ENCODE measurements at regions not wholly inside any gene's neighbourhood (a gene's known extent, or its start where the extent isn't known, plus 50 kb on each side); places are given as distances from the start of the nearest gene placed in this dataset.

DNA sequence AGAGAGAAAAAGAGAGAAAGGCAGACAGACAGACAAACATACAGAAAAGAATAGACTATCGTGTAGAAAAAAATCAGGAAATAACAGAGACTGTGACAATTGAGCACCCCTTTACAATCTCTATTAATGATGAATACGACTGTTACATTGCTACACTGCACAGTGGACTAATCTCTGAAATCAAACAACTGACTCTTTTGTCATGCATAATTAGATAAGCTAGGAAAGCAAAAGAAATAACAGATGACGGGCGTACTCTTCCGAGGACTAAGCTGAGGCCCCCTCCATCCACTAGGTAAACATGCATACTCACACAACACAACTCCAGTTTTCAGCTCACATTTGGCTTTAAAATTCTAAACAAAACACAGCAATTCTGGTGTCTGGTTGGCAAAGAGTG lies 267.0 kb downstream of the NOL4 start:
- no peak for DNase-seq (ENCODE audit: low spot score)

GRCh38 chr18:33951031-33951430 lies 273.7 kb downstream of the NOL4 start:
- DNase-seq (ENCODE audit: low spot score) = no peak

DNA sequence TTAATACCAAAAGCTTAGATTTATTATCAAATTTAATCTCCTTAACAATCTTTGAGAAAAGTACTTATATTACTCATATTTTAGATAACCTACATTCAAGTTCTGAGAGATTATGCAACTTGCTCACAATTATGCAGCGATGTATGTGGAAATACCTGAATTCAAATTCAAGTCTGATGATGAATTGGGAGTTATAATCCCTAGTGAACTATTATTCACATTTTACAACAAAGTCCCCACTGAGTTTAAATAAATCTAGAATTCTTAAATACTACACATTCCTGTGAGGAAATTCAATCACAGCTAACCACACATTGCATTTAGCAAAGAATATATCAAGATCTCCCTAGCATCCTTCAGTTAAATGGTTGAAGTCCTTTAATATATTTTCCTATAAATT lies 278.4 kb downstream of the NOL4 start:
- no peak for DNase-seq (ENCODE audit: low spot score)

GRCh38 chr18:33944493-33944892 lies 280.2 kb downstream of the NOL4 start:
- no peak for DNase-seq (ENCODE audit: low spot score)

- no peak for DNase-seq (ENCODE audit: low spot score)
These were observed 287.4 kb downstream of the NOL4 start for GRCh38 chr18:33937270-33937816.

GRCh38 chr18:33934258-33934657 lies 290.5 kb downstream of the NOL4 start:
- DNase-seq (ENCODE audit: low spot score) = no peak

DNA sequence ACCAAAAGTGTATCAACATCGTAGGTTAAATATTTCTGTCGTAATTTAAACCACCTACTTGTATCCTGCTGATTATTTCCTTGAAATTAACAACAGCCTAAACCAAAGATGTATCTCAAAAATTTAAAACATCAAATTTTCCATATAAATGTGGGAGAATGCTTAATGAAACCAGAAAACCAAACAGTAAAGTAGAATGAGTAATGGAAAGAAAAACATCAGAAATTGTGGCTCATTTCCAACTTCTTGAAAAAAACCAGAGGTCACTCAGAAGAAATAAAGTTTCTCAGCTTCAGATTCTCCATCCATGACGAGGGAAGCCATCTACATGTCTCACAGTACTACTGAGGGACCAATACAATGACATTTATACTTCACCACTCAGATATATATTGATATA lies 296.5 kb downstream of the NOL4 start:
- no peak for DNase-seq (ENCODE audit: low spot score)

- no peak for DNase-seq (ENCODE audit: low spot score)
These were observed 300.1 kb downstream of the NOL4 start for GRCh38 chr18:33924576-33924975.

DNA sequence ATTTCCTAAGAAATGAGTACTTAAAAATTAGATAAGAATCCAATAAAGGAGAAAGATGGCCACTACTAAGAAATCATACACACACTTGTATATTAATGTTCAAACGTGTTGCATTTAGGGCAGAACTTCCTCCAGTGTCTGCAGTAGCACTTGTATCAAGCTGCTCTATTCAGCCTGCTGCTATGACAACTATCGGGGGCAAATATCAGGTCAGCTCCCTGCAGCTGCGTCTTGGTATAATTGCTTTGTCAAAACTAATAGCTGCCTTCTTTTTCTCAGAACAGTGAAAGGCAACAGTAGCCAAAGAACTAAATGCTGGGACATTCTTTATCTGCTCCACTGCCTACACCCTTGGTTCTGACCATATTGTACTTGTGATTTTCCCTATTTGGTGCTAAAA lies 300.7 kb downstream of the NOL4 start:
- DNase-seq (ENCODE audit: low spot score) = no peak

- DNase-seq (ENCODE audit: low spot score) = no peak
These were observed 306.1 kb downstream of the NOL4 start for GRCh38 chr18:33918571-33918970.

DNA sequence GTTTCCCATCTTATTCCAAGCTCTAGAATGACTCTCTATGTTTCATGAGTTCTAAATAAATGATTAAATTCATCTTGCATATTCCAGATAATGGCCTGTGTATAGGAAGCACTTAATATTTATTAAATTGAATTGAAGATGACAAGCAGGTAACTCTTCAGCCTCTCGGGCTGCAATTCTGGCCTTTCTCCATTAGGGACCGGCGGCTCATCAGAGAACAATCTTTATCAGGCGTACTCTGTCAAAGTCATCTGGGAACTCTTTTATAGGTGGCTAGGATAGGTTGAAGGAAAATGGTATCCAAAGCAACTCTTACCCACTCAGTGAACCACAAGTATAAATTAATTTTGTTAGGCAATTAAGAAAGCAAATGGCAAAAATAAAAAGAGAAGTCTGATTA lies 308.5 kb downstream of the NOL4 start:
- DNase-seq (ENCODE audit: low spot score) = no peak

- DNase-seq (ENCODE audit: low spot score) = no peak
These were observed 310.3 kb downstream of the NOL4 start for GRCh38 chr18:33914399-33914798.

GRCh38 chr18:33906046-33906445 lies 318.7 kb downstream of the NOL4 start:
- no peak for DNase-seq (ENCODE audit: low spot score)

DNA sequence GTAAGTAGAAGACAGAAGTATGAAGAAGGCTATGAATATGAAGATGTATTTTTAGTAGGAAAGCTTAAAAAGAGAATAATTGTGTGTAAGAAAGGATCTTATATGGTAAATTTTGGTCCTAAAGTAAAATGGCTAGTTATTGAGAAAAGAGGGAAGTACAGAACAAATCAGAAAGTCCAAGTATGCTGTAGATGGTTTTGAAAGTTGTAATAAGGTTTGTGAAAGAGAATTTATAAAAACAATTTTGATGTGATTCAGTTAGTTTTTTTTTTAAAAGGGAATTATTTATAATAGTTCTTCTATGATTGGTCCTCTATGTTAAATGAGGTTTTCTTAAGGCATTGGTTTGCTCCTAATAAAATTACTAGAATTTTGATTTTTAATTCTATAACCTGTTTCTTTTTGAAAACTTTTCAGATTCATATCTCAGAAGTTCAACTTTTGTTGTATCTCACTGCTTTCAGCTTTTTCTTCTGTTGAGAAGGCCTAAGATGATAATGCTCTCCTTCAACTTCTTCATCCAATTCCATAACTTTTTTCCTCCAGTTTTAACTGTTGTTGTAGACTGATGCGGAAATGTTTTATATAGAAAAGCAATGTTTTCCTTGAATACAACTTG lies 322.7 kb downstream of the NOL4 start:
- DNase-seq (ENCODE audit: low spot score) = no peak

DNA sequence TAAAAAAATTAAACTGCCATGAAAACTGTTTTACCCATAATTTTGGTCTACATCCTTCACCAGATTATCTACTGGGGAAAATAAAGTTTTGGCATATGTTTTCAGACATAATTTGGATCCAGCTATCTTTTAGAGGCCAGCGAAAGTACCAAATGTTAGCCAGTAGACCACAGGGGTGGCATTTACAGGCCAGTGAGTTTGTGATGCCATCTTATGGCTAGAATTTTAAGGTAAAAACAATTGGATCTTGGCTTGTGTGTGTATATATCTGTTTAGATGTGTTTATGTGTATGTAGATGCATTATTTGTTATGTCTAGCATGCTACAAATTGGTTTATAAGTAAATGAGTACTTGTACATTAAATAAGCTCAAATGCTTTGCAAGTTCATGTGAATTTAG lies 322.6 kb downstream of the ASXL3 start:
- DNase-seq (ENCODE audit: low spot score) = no peak

DNA sequence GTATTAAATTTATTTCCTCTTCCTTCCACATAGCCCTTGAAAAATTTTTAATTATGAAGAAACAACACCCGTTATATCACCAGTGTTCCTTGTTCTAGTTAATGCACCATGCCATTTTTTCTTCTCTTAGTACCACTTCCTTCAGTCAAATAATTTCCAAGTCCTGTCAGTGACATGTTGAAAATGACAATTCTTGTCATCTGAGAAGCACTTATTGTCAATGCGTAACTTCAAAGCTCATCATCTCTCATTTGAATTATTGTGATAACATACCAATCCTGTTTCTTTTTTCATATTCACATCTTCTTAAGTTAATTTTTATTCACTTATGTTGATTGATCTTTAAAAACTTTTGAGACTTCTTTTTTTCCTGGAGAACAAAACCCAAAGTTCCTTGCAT lies 320.4 kb downstream of the ASXL3 start:
- DNase-seq (ENCODE audit: low spot score) = no peak

DNA sequence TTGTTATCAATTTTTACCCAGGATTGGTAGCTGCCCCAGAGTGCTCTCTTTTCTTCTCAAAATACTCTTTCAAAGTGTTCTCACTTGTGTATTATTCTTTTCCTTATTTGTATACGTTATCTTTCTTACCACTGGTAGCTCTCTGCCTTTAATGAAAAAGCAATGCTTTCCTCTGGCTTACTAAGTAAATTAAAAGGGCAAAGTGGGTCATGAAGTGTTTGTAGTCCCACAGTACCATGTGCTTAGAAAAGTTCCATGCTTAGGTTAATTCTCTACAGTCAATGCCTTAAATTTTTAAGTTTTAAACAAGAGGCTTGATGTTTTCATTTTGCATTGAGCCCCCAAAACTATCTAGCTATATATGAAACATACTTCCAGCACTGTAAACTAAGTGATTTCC lies 300.2 kb downstream of the ASXL3 start:
- DNase-seq (ENCODE audit: low spot score) = no peak

DNA sequence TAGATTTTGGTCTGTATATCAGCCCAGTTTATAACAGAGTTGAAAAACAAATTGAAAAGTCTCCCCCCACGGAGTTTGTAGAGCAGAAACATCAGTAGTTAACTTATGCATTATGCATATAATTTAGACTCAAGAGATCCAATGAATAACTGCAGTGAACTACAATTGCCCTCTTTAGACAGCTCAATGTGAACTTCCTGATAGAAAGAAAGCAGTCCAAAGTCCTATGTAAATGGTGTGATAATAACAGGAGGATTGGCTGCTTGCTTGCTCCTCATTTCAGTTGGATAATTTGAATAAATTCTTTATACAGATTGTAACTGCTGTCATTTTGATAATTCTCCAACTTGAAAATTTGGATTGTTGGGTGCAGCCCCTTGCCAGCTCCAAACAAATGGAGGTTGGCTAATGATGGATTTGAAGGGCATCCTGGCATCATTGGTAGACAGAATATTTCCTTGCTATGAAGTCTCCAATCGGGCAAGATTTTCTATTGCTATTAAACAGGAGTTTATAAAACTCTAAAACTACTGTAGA lies 297.1 kb downstream of the ASXL3 start:
- no peak for DNase-seq (ENCODE audit: low spot score)

DNA sequence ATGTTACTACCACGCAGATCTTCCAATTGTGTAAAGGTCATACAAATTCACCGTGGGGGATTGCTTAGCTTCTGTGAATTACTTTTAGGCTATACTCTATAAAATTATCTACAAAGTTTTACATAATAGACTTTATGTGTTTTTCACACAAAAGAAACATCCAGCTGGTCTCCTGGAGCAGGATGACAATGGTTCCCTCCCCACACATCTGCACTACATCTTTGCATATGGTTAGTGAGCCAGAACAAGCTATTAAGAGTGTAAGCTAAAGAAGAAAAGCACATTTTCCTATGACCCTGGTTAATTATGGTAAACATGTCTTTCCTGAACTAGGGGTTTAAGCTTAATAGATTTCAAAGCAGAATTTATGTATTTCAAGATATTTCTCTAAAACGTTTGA lies 295.1 kb downstream of the ASXL3 start:
- DNase-seq (ENCODE audit: low spot score) = no peak

DNA sequence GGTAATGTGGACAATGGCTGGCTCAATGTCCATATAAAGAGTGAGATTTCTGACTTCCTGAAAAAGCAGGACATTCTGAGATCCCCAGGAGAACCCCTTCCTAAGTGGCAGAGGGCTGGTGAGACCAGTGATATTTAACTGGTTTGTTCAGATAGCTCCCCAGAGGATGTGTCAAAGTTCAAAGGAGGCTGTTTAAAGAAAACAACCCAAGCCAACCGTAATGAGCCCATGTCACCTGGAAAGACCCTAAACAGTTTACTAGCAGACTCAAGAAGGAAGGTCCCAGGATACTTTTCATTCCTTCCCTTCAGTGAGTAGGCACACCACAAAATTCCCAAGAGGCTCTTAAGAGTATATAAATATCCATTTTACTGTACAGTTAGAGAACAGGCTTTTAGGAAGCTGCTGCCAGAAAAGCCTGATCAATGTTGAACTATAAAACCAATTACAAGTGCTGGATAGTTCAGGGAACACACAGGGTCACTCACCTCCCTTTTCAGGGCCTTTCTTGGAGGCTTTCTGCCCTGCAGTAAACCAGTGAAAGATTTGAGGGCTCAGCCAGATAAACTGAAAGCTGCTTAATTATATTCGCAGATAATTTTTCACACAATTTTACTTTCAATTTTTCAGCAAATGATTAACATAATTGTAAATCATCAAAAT lies 293.5 kb downstream of the ASXL3 start:
- DNase-seq (ENCODE audit: low spot score) = no peak

GRCh38 chr18:33870059-33870458 lies 292.0 kb downstream of the ASXL3 start:
- DNase-seq (ENCODE audit: low spot score) = no peak

- no peak for DNase-seq (ENCODE audit: low spot score)
These were observed 288.4 kb downstream of the ASXL3 start for GRCh38 chr18:33866386-33866785.

- DNase-seq (ENCODE audit: low spot score) = no peak
These were observed 285.9 kb downstream of the ASXL3 start for GRCh38 chr18:33863912-33864311.

DNA sequence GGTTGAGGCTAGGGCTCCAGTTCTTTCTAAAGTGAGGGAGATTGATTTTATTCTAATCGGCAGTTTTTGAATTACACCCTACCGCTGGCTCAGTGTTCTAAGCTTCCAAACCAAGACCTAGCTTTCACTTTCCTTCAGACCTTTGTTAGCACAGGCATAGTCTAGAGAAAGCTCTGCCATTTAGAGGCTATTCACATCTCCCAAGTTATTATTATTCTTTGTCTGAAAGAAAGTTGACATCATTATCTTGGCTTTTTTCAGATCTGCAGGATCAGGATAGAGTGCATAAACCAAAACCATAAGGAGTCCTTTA lies 276.8 kb downstream of the ASXL3 start:
- no peak for DNase-seq (ENCODE audit: low spot score)
